Lung microvascular endothelial cell (primary cell): ENCODE measurements at regions not wholly inside any gene's neighbourhood (a gene's known extent, or its start where the extent isn't known, plus 50 kb on each side); places are given as distances from the start of the nearest gene placed in this dataset.

Experiments used
- DNase-seq, 2 donors: peaks; one replicate each; pipeline versions ENCODE4 v3.0.0 to v3.0.0-alpha.2; 2010; ENCODE audit warnings: low read depth in 2 of 2

DNA sequence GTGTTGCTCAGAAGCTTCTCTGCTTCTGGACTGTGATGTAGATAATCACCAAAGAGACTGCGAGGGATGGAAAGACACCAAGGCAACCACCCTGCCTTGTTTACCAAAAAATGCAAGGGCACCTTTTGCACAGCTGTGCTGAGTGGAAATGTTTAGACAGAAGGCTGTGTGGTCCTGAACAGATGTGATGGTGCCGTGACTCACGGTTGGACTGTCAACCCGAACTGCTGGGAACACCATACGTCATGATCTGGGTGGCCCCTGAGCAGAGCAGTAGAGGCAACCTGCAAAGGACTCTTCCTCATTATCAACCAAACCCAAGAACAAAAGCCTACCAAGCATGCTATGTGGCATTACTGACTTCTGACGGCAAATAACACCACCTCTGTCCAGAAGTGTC, 61.3 kb upstream of the LPP start:
- DNase-seq: no peak

DNA sequence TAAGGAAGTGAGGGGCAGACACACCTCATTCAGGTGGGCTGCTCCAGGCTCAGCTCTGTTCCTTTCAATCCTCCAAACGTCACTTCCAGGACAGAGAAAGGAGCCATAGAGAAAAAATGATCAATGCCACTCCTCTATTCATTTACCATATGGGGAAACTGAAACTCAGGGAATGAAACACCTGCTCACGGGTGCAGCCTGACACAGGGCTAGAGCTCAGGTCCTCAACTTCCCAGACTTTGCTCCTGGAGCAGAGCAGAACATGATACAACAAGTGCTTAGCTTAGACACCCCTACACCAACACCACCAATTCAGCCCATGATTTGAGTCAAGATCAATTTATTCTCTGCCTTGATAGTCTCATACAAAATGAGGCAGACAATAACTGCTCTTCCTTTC, 58.5 kb upstream of the LPP start:
- DNase-seq: no peak

DNA sequence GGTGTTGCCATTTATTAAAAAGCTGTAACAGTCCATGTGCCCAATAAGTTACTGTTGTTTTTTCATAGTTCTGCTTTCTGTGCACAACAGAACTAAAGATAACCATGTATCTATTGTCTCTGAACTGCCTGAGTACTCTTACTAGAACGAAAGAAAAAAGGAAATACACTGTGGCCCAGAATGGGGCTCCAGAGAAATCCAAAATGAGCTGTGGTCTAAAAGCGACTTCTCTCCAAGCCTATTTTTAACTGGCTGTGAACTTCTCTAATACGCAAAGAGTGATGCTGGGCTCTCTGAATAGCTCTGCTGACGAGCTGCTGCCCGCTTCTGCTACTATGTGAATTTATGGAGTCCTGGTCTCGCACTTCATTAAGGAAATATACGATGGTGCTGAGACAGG, 56.2 kb upstream of the LPP start:
- no peak for DNase-seq

DNA sequence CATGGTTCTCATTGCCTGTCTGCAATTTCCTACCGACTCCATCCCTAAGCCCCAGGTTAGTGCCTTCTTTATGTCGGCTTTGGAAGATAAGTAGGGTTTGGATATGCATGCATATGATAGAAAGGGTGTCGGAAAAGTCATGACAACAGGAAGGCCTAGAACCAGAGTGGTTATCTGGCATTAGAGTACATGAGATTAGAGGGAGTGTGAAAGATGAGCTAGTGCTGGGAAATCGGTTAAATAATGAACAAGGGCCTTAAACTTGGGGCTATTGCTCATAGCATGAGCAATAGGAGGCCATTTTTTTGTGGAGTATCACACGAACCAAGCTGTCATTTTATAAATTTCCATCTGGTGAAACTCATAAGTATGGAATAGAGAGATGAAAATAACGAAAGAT, 54.0 kb upstream of the LPP start:
- DNase-seq: no peak

DNA sequence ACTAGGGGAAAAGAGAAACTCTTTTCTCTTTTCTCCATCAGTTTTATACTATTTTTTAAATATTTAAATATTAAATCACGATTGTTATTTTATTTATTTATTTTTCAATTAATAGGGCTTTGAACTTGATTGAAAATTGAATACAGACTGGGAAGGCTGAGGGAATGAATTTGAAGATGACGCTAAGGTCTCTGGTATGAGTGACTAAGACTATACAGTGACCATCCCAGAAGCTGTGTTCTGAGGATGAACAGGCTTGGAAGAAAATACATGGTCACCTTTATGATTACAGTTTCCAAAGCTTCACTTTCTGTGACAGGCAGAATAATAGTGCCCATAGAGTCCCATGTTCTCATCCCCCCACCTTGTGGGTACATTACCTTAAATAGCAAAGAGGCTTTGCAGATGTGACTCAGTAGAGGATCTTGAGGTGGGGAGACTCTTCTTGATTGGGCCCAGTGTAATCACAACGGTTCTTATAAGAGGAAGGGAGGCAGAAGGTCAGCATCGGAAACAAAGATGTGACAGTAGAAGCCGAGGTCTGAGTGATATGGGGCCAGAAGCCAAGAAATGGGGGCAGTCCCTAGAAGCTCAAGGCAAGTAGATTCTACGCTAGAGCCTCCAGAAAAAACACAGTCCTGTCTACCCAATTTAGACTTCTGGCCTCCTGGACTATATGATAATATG, 51.0 kb upstream of the LPP start:
- DNase-seq: no peak

DNA sequence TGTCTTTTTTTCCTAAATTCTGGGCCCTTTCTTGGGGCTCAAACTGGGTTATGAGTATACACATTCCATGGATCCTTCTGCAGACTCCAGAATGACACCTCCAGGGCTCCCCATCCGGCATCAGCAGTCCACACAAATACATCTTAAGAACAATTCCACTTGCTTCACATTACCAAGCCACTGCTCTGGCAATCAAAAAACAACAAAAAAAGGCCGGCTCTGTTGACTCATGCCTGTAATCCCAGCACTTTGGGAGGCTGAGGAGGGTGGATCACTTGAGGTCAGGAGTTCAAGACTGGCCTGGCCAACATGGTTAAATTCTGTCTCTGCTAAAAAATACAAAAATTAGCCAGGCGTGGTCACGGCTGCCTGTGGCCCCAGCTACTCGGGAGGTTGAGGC, 49.9 kb upstream of the LPP start:
- DNase-seq: no peak
